B cell (primary cell): ENCODE measurements at regions not wholly inside any gene's neighbourhood (a gene's known extent, or its start where the extent isn't known, plus 50 kb on each side); places are given as distances from the start of the nearest gene placed in this dataset.
"Not testable (repeated sequence)": the region's sequence is repeated elsewhere in the genome, so short reads cannot be mapped to it uniquely, and the experiment has no call there.

Source experiments
- ATAC-seq: fragments of 200-7000 bp; cut with Tn5 transposase; one replicate; pipeline ENCODE4 v1.10.0; 2021; ENCODE audit warnings: low read depth, mild to moderate bottlenecking, moderate number of reproducible peaks, moderate library complexity
- CTCF ChIA-PET: fragments of 350-600 bp; sonication (Branson Sonifier 250); formaldehyde crosslinking; loops from one replicate; lab custom pipeline; 2021; ENCODE audit warnings: antibody characterized with exemption, inconsistent platforms; lab: Charles Lee
- POLR2A ChIA-PET: fragments of 350-600 bp; sonication (Branson Sonifier 250); formaldehyde crosslinking; loops from one replicate; lab custom pipeline; 2021; ENCODE audit warnings: antibody characterized with exemption; lab: Charles Lee
- DNase-seq: peaks from one replicate; pipeline ENCODE4 v3.0.0; 2013
- H2AFZ ChIP-seq: 2 replicates; pipeline ENCODE4 v1.6.1; 2012; ENCODE audit warnings: mild to moderate bottlenecking, low read depth, low read length; ENCODE audit not compliant: insufficient read depth, poor library complexity, severe bottlenecking
- H3K27ac ChIP-seq, 2 donors: 1 replicate in 1 of 2; 2 replicates in 1 of 2; pipeline ENCODE4 v1.5.1; 2012 to 2013; ENCODE audit warnings: low read length in 2 of 2, mild to moderate bottlenecking in 2 of 2, moderate library complexity in 1 of 2
- H3K27me3 ChIP-seq, 4 experiments: fragments of 200-600 bp in 1 of 4; sonication (generic) in 1 of 4; replicated peaks in 1 of 4; 1 replicate in 2 of 4; 2 replicates in 2 of 4; pipeline versions ENCODE4 v1.6.1 to v1.7.0; 2013 to 2016; ENCODE audit warnings: low read length in 3 of 4, mild to moderate bottlenecking in 2 of 4, mixed read lengths in 1 of 4, moderate library complexity in 1 of 4; ENCODE audit not compliant: insufficient read depth in 4 of 4, control insufficient read depth in 3 of 4; ENCODE audit errors: control extremely low read depth in 1 of 4
- H3K36me3 ChIP-seq, 2 experiments: replicated peaks in 1 of 2; 1 replicate in 1 of 2; 2 replicates in 1 of 2; pipeline versions ENCODE4 v1.6.1 to v1.7.1; 2013; ENCODE audit warnings: low read length in 1 of 2; ENCODE audit not compliant: insufficient read depth in 2 of 2, control insufficient read depth in 1 of 2; ENCODE audit errors: control extremely low read depth in 1 of 2, extremely low read depth in 1 of 2
- H3K4me1 ChIP-seq, 2 donors: fragments of 200-600 bp in 1 of 2; sonication (generic) in 1 of 2; 1 replicate in 1 of 2; 2 replicates in 1 of 2; pipeline versions ENCODE4 v1.5.1 to v1.6.1; 2013 to 2017; ENCODE audit warnings: low read length in 2 of 2; ENCODE audit not compliant: control insufficient read depth in 2 of 2, insufficient read depth in 2 of 2
- H3K4me2 ChIP-seq: replicated peaks from 2 replicates; pipeline ENCODE3; 2012; ENCODE audit warnings: mild to moderate bottlenecking, low read depth, low read length; ENCODE audit not compliant: poor library complexity, severe bottlenecking
- H3K4me3 ChIP-seq, 5 experiments: fragments of 200-600 bp in 1 of 5; sonication (generic) in 1 of 5; 1 replicate in 3 of 5; 2 replicates in 2 of 5; pipeline versions ENCODE4 v1.5.1 to v1.7.0; 2011 to 2016; ENCODE audit warnings: low read length in 4 of 5, mild to moderate bottlenecking in 4 of 5, low read depth in 2 of 5, control low read depth in 1 of 5, moderate library complexity in 1 of 5; ENCODE audit not compliant: insufficient read depth in 1 of 5; ENCODE audit errors: control extremely low read depth in 1 of 5, extremely low read depth in 1 of 5
- H3K79me2 ChIP-seq: fragments of 200-600 bp; sonication (generic); one replicate; pipeline ENCODE4 v1.6.0; 2016; ENCODE audit warnings: low read length; ENCODE audit not compliant: control insufficient read depth, insufficient read depth
- H3K9ac ChIP-seq: fragments of 200-600 bp; sonication (generic); 2 replicates; pipeline ENCODE4 v1.6.1; 2017; ENCODE audit warnings: mild to moderate bottlenecking, low read length, moderate library complexity
- H3K9me3 ChIP-seq, 3 donors: one replicate each; pipeline versions ENCODE4 v1.6.1 to v1.7.1; 2013; ENCODE audit warnings: low read length in 2 of 3; ENCODE audit not compliant: control insufficient read depth in 2 of 3, insufficient read depth in 1 of 3; ENCODE audit errors: control extremely low read depth in 1 of 3
- H4K20me1 ChIP-seq: 2 replicates; pipeline ENCODE4 v1.6.0; 2012; ENCODE audit warnings: mild to moderate bottlenecking, low read length; ENCODE audit not compliant: insufficient read depth, control insufficient read depth, poor library complexity, severe bottlenecking
- H3K27ac Mint-ChIP-seq: one replicate; pipeline ENCODE4 v1.8.0; 2021; ENCODE audit warnings: mixed read lengths
- H3K27me3 Mint-ChIP-seq: one replicate; pipeline ENCODE4 v1.8.0; 2021; ENCODE audit warnings: mixed read lengths
- H3K4me1 Mint-ChIP-seq: one replicate; pipeline ENCODE4 v1.8.0; 2021; ENCODE audit warnings: mixed read lengths
- H3K4me3 Mint-ChIP-seq: one replicate; pipeline ENCODE4 v1.8.0; 2021; ENCODE audit warnings: mixed read lengths
- H3K9me3 Mint-ChIP-seq: one replicate; pipeline ENCODE4 v1.8.0; 2022; ENCODE audit warnings: mixed read lengths; ENCODE audit not compliant: insufficient read depth
- EZH2 ChIP-seq: IDR thresholded peaks from 2 replicates; pipeline ENCODE4 v1.6.1; 2012; ENCODE audit warnings: borderline replicate concordance, low read depth, mild to moderate bottlenecking, moderate library complexity, low read length; ENCODE audit not compliant: insufficient read depth, poor library complexity, severe bottlenecking
- WGBS: methylation state at CpG from one replicate; pipeline ENCODE4 v1.1.5; 2013; ENCODE audit warnings: missing lambda C conversion rate; ENCODE audit not compliant: insufficient coverage; 5-methylcytosine and 5-hydroxymethylcytosine counted together
- intact Hi-C: fragments of 100-400 bp; cut with micrococcal nuclease; formaldehyde crosslinking; loops from one replicate; pipeline ENCODE4 v1.10.0; 2022
- TF ChIP-seq, protein P1 (sequence below): fragments of 200-600 bp; IDR thresholded peaks from one replicate; pipeline ENCODE4 v1.8.0; 2022; ENCODE audit warnings: antibody characterized with exemption, mild to moderate bottlenecking

DNA sequence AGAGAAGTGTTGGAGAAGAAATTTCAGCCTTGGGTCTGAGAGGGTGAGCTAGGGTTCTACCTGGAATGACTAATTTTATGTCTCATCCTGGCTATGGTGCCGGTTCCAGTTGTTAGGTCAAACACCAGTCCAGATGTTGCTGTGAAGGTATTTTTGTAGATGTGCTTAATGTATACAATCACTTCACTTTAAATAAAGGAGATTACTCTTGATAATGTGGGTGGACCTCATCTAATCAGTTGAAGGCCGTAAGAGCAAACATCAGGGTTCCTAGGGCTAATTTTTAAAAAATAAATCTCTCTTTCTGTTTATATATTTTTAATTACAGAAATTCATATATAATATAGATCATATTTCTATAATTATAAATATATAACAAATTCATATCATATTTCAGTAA, 90.5 kb upstream of the GDNF start:
- Mint-ChIP-seq H3K4me3 (no peak overlapping the region), H3K4me1 (no peaks in the 10 kb centered on the region), H3K9me3 (no peaks in the 10 kb centered on the region), H3K27ac (no peak overlapping the region), H3K27me3 (peaks cover 12% of the 10 kb centered on the region)
- peaks cover 0 to 8% (median 0%) of the 10 kb centered on the region in 4 experiments for H3K27me3 ChIP-seq
- H3K4me2 ChIP-seq, result no peak overlapping the region
- no peak overlapping the region for H3K27ac ChIP-seq
- no peaks in the 10 kb centered on the region for H4K20me1 ChIP-seq
- no peak overlapping the region for H3K4me3 ChIP-seq
- H3K79me2 ChIP-seq, result no peaks in the 10 kb centered on the region
- no CpG with 5 or more reads among the region's 2 CpGs for WGBS
- H3K9me3 ChIP-seq, result peaks cover 0 to 6% (median 0%) of the 10 kb centered on the region in 3 donors
- no peaks in the 10 kb centered on the region for H3K36me3 ChIP-seq
- no peak overlapping the region for H2AFZ ChIP-seq
- DNase-seq (no peak), ATAC-seq (no peak)
- TF ChIP-seq EZH2, result no peak
- POLR2A ChIA-PET, result no interaction called here
- H3K4me1 ChIP-seq, result no peaks in the 10 kb centered on the region
- intact Hi-C loops, result no loop called here
- CTCF ChIA-PET, result no interaction called here
- no peak overlapping the region for H3K9ac ChIP-seq

DNA sequence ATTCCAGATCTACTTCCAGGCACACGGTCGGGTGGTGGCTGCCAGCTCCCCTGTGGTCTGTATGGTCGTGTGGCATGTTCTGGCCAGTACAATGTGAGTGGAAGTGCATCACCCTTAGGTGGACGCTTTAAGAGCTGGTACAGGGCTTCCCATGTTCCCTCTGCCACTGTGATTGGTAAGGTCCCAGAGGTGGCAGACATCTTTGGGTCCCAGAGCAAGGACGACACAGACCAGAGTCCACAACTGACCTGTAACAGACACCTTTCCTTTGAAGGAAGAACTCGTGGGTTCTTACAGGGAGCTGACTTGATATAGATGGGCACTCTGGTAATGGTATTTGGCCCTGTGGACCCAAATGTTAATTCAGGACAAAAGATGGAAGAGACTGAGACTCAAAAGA, 90.0 kb upstream of the GDNF start:
- H3K4me3 ChIP-seq, result no peak overlapping the region
- DNase-seq, result no peak
- ChIA-PET POLR2A (no interaction called here), CTCF (no interaction called here)
- H3K9me3 ChIP-seq, result peaks cover 0 to 6% (median 0%) of the 10 kb centered on the region in 3 donors
- TF ChIP-seq, protein P1, sequence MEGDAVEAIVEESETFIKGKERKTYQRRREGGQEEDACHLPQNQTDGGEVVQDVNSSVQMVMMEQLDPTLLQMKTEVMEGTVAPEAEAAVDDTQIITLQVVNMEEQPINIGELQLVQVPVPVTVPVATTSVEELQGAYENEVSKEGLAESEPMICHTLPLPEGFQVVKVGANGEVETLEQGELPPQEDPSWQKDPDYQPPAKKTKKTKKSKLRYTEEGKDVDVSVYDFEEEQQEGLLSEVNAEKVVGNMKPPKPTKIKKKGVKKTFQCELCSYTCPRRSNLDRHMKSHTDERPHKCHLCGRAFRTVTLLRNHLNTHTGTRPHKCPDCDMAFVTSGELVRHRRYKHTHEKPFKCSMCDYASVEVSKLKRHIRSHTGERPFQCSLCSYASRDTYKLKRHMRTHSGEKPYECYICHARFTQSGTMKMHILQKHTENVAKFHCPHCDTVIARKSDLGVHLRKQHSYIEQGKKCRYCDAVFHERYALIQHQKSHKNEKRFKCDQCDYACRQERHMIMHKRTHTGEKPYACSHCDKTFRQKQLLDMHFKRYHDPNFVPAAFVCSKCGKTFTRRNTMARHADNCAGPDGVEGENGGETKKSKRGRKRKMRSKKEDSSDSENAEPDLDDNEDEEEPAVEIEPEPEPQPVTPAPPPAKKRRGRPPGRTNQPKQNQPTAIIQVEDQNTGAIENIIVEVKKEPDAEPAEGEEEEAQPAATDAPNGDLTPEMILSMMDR, result no peak
- no peaks in the 10 kb centered on the region for H3K79me2 ChIP-seq
- intact Hi-C loops, result no loop called here
- no peak overlapping the region for H3K9ac ChIP-seq
- Mint-ChIP-seq H3K4me3 (no peak overlapping the region), H3K27ac (no peak overlapping the region), H3K27me3 (peaks cover 14% of the 10 kb centered on the region), H3K9me3 (no peaks in the 10 kb centered on the region), H3K4me1 (no peaks in the 10 kb centered on the region)
- no peak overlapping the region for H3K4me2 ChIP-seq
- H3K36me3 ChIP-seq, result no peaks in the 10 kb centered on the region
- peaks cover 0 to 8% (median 0%) of the 10 kb centered on the region in 4 experiments for H3K27me3 ChIP-seq
- no peak for ATAC-seq
- 86% methylated on average over 6 of the region's 6 CpGs for WGBS
- H4K20me1 ChIP-seq, result no peaks in the 10 kb centered on the region
- H3K4me1 ChIP-seq, result no peaks in the 10 kb centered on the region
- H2AFZ ChIP-seq, result no peak overlapping the region
- H3K27ac ChIP-seq, result no peak overlapping the region

DNA sequence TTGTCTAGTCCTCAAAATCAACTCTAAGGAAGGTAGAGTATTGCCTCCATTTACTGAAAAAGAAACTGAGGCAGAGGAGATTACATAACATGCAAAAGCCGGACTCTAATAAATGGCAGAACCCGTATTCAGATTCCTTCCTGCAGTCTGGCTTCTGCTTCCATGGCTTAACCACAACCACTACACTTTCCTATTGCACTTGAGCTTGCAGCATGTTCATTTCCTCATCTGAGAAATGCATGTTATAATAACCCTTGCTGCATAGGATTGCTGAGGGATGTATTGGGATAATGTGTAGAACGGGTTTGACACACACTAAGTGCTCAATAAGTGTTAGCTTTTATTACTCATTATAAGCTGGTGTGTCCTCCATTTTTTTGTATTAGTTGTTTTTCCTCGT, 87.9 kb upstream of the GDNF start:
- H2AFZ ChIP-seq, CTCF ChIA-PET, H3K4me1 Mint-ChIP-seq, H3K4me1 ChIP-seq, H3K9me3 Mint-ChIP-seq, H3K27ac ChIP-seq, H3K4me3 Mint-ChIP-seq, H4K20me1 ChIP-seq, H3K9me3 ChIP-seq, intact Hi-C loops, H3K36me3 ChIP-seq, H3K79me2 ChIP-seq, POLR2A ChIA-PET, H3K4me3 ChIP-seq, H3K27me3 ChIP-seq, ATAC-seq, H3K9ac ChIP-seq, DNase-seq, H3K4me2 ChIP-seq, H3K27ac Mint-ChIP-seq: not testable (repeated sequence)
- H3K27me3 Mint-ChIP-seq, result peaks cover 21% of the 10 kb centered on the region
- WGBS, result no CpG with 5 or more reads among the region's 4 CpGs
